Endothelial cell of umbilical vein (primary cell): ENCODE measurements at regions not wholly inside any gene's neighbourhood (a gene's known extent, or its start where the extent isn't known, plus 50 kb on each side); places are given as distances from the start of the nearest gene placed in this dataset.

ENCODE experiments used
- BruUV-seq: library from RNA; stranded (reverse); fragments of 400-500 nt; replicated peaks from 2 replicates; lab custom pipeline; 2021; lab: Mats Ljungman, UMichigan
- CTCF ChIA-PET: fragments of 300-600, 350-600 bp; sonication (Branson Sonifier 250); formaldehyde crosslinking; loops from one replicate; lab custom pipeline; 2021; ENCODE audit warnings: antibody characterized with exemption, inconsistent platforms; lab: Charles Lee
- POLR2A ChIA-PET: fragments of 300-600, 350-600 bp; sonication (Branson Sonifier 250); formaldehyde crosslinking; loops from one replicate; lab custom pipeline; 2021; ENCODE audit warnings: antibody characterized with exemption, inconsistent platforms; lab: Charles Lee
- DNase-seq: peaks from one replicate; pipeline ENCODE4 v3.0.0-alpha.2; 2011; ENCODE audit warnings: low read depth, low spot score
- FAIRE-seq: peaks from 2 replicates; lab custom pipeline; 2011; peaks lifted over from hg19 to GRCh38; lab: Jason Lieb, UNC
- H2AFZ ChIP-seq: 2 replicates; pipeline ENCODE4 v1.6.0; 2012; ENCODE audit warnings: low read depth, low read length, control low read depth, inconsistent platforms
- H3K27ac ChIP-seq: 2 replicates; pipeline ENCODE4 v1.5.1; 2011; ENCODE audit warnings: low read depth, mild to moderate bottlenecking, control low read depth, low read length, moderate library complexity; ENCODE audit not compliant: insufficient read depth
- H3K27me3 ChIP-seq, 2 experiments: 2 replicates each; pipeline versions ENCODE4 v1.6.0 to v1.6.1; 2011; ENCODE audit warnings: low read length in 2 of 2, mixed read lengths in 1 of 2; ENCODE audit not compliant: control insufficient read depth in 2 of 2, insufficient read depth in 2 of 2
- H3K36me3 ChIP-seq, 2 experiments: 2 replicates in 1 of 2; 3 replicates in 1 of 2; pipeline ENCODE4 v1.5.1; 2011; ENCODE audit warnings: low read length in 2 of 2, mild to moderate bottlenecking in 1 of 2, moderate library complexity in 1 of 2; ENCODE audit not compliant: control insufficient read depth in 2 of 2, insufficient read depth in 2 of 2; ENCODE audit errors: extremely low read depth in 1 of 2
- H3K4me1 ChIP-seq: 3 replicates; pipeline ENCODE4 v1.5.1; 2011; ENCODE audit warnings: mild to moderate bottlenecking, low read length; ENCODE audit not compliant: control insufficient read depth, insufficient read depth; ENCODE audit errors: extremely low read depth
- H3K4me2 ChIP-seq: 2 replicates; pipeline ENCODE4 v1.6.1; 2011; ENCODE audit warnings: low read length, control low read depth, mixed read lengths; ENCODE audit not compliant: insufficient read depth
- H3K4me3 ChIP-seq, 3 experiments: fragments of 200-600 bp in 1 of 3; sonication (generic), shearing (Covaris generic) in 1 of 3; replicated peaks in 1 of 3; 2 replicates each; pipeline ENCODE4 v1.5.1; 2011 to 2016; ENCODE audit warnings: control low read depth in 3 of 3, low read length in 3 of 3, mild to moderate bottlenecking in 2 of 3, inconsistent platforms in 1 of 3, low read depth in 1 of 3, moderate library complexity in 1 of 3; ENCODE audit not compliant: insufficient read depth in 1 of 3
- H3K79me2 ChIP-seq: 2 replicates; pipeline ENCODE4 v1.6.0; 2012; ENCODE audit warnings: low read length, inconsistent platforms; ENCODE audit not compliant: control insufficient read depth, insufficient read depth
- H3K9ac ChIP-seq: replicated peaks from 2 replicates; pipeline ENCODE3; 2011; ENCODE audit warnings: low read length, control low read depth; ENCODE audit not compliant: insufficient read depth; ENCODE audit errors: extremely low read depth
- H3K9me1 ChIP-seq: replicated peaks from 3 replicates; pipeline ENCODE4 v1.6.0; 2011; ENCODE audit warnings: mild to moderate bottlenecking, low read length; ENCODE audit not compliant: control insufficient read depth, insufficient read depth; ENCODE audit errors: extremely low read depth
- H3K9me3 ChIP-seq: replicated peaks from 2 replicates; pipeline ENCODE4 v1.5.1; 2012; ENCODE audit warnings: low read length, inconsistent platforms; ENCODE audit not compliant: control insufficient read depth, insufficient read depth
- H4K20me1 ChIP-seq: replicated peaks from 2 replicates; pipeline ENCODE3; 2011; ENCODE audit warnings: mild to moderate bottlenecking, low read length; ENCODE audit not compliant: control insufficient read depth, insufficient read depth; ENCODE audit errors: extremely low read depth
- EZH2 ChIP-seq: IDR thresholded peaks from 2 replicates; pipeline ENCODE4 v1.6.1; 2012; ENCODE audit warnings: borderline replicate concordance, low read depth, mild to moderate bottlenecking, moderate library complexity, low read length, inconsistent platforms; ENCODE audit not compliant: severe bottlenecking
- FOS ChIP-seq: IDR thresholded peaks from 2 replicates; pipeline ENCODE4 v1.6.1; 2011; ENCODE audit warnings: mild to moderate bottlenecking, low read length, moderate library complexity, borderline replicate concordance; ENCODE audit not compliant: insufficient read depth
- JUN ChIP-seq: IDR thresholded peaks from 2 replicates; pipeline ENCODE4 v1.6.1; 2011; ENCODE audit warnings: borderline replicate concordance, low read depth; ENCODE audit not compliant: insufficient read length, insufficient read depth
- MAX ChIP-seq: IDR thresholded peaks from 2 replicates; pipeline ENCODE4 v1.6.1; 2011; ENCODE audit not compliant: insufficient read depth, insufficient read length
- MYC ChIP-seq: IDR thresholded peaks from one replicate; pipeline ENCODE4 v1.6.1; 2011; ENCODE audit warnings: mild to moderate bottlenecking, low read depth, low read length
- POLR2A ChIP-seq: IDR thresholded peaks from 2 replicates; pipeline ENCODE4 v1.6.1; 2012; ENCODE audit warnings: low read depth, mild to moderate bottlenecking, control low read depth, low read length
- POLR2AphosphoS5 ChIP-seq: IDR thresholded peaks from 2 replicates; pipeline ENCODE4 v1.6.1; 2012; ENCODE audit warnings: low read depth, mild to moderate bottlenecking, control low read depth, low read length, moderate library complexity; ENCODE audit not compliant: insufficient read depth
- dilution Hi-C: fragments of 300-500 bp; cut with MboI; formaldehyde crosslinking; loops from one replicate; pipeline ENCODE4 v1.15.0; 2019; ENCODE audit warnings: low sequenced_read_pairs; ENCODE audit not compliant: extremely low pct_ligation_motif_present
- intact Hi-C: fragments of 100-400 bp; cut with micrococcal nuclease; formaldehyde crosslinking; loops from one replicate; pipeline ENCODE4 v1.10.0; 2022

DNA sequence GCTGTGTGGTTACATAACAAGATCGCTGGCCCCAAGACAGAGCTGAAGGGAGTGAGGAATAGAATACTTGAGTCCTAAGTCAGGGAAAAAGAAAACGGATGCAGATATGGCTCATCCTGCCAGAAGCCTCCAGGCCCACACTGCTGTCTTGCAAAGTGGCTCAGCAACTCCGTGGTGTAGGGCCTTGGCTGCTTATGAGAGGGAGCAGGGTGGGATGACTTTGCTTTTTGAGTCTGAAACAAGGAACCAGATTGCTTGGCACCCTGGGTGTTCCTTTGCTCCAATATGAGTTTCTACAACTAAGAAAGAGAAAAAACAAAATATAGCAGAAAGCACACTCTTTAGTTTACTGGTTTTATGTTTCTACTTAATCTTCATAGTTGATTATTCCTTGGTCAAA lies 193.8 kb upstream of the WDR11 start:
- Histone ChIP-seq H3K27ac (no peak overlapping the region), H3K27me3 (no peaks in the 10 kb centered on the region), H3K9me3 (no peaks in the 10 kb centered on the region), H3K36me3 (no peaks in the 10 kb centered on the region), H3K9ac (no peak overlapping the region), H3K4me2 (no peak overlapping the region), H3K4me1 (no peaks in the 10 kb centered on the region), H3K9me1 (no peaks in the 10 kb centered on the region), H2AFZ (no peak overlapping the region), H3K79me2 (no peaks in the 10 kb centered on the region), H3K4me3 (no peak overlapping the region), H4K20me1 (no peaks in the 10 kb centered on the region)
- BruUV-seq: no TSS peak
- POLR2A ChIA-PET: no interaction called here
- intact Hi-C loops (no loop called here), dilution Hi-C loops (no loop called here)
- FAIRE-seq (no peak), DNase-seq (no peak)
- CTCF ChIA-PET: interaction anchor here (1.3 kb wide), 1 partner anchor 11 kb away, joined by 3 read pairs; no protein-coding TSS in a partner anchor
- TF ChIP-seq FOS (no peak), MYC (no peak), POLR2AphosphoS5 (no peak), MAX (no peak), EZH2 (no peak), JUN (no peak), POLR2A (no peak)
